ENCODE measurements at regions not wholly inside any gene's neighbourhood (a gene's known extent, or its start where the extent isn't known, plus 50 kb on each side); places are given as distances from the start of the nearest gene placed in this dataset.
A peak's percentile ranks its signal among the peaks of the same experiment; 100 is the strongest.

DNA sequence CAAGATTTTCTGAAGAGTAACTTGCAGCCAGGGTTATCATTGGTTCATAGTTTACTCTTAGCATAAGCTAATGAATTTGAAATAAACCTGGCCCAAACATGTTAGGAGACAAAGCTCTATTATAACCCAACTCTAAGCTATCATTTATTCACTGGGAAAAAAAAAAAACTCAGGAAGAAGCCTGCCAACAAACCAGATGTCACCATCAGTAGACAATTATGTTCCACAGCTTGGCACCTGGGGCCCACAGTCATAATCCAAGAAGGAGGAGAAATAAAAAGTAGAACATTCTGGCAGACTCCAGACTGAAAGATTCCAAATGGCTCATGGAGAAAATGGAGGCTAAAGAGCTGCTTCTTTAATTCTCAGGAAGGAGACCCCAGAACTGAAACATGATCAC is 100.0 kb upstream of the CNR1 start:
- no peaks in the 10 kb centered on the region for H3K79me1 ChIP-seq (replicated peaks; ENCODE audit: low read length, poor library complexity, severe bottlenecking)
- H3K18ac ChIP-seq (ENCODE audit: low read depth in 1 of 2, low read length in 2 of 2), result no peak overlapping the region
- no peak for DNase-seq
- no peak overlapping the region for H2BK120ac ChIP-seq (ENCODE audit: low read depth, low read length)
- no peak overlapping the region for H2BK5ac ChIP-seq (ENCODE audit: low read depth, low read length, poor library complexity, severe bottlenecking)
- no peak overlapping the region for H2BK15ac ChIP-seq (ENCODE audit: low read depth, poor library complexity, severe bottlenecking)
- H3K9me3 ChIP-seq (ENCODE audit: control insufficient read depth, low read length), result no peaks in the 10 kb centered on the region
- H4K8ac ChIP-seq (ENCODE audit: low read length), result no peak overlapping the region
- H3K4ac ChIP-seq (ENCODE audit: low read depth in 1 of 2, low read length in 2 of 2), result no peak overlapping the region
- H3K4me3 ChIP-seq (ENCODE audit: insufficient read depth in 1 of 2, low read depth in 1 of 2, low read length in 2 of 2), result no peak overlapping the region
- H2AFZ ChIP-seq (ENCODE audit: low read depth, low read length), result no peak overlapping the region
- H3K4me1 ChIP-seq (ENCODE audit: control insufficient read depth, insufficient read depth, low read depth, low read length), result no peaks in the 10 kb centered on the region
- H3K9ac ChIP-seq (ENCODE audit: low read length), result no peak overlapping the region
- no peak overlapping the region for H3K14ac ChIP-seq (ENCODE audit: low read length in 2 of 2)
- H3K27ac ChIP-seq (ENCODE audit: low read length, poor library complexity, severe bottlenecking), result no peak overlapping the region
- H3K4me2 ChIP-seq (ENCODE audit: low read length, poor library complexity, severe bottlenecking), result no peak overlapping the region
- no peaks in the 10 kb centered on the region for H3K36me3 ChIP-seq (ENCODE audit: control insufficient read depth in 1 of 2, insufficient read depth in 2 of 2, low read depth in 1 of 2, low read length in 2 of 2)
- H4K91ac ChIP-seq (ENCODE audit: low read length), result no peak overlapping the region
- no peak overlapping the region for H2BK12ac ChIP-seq (ENCODE audit: low read length in 2 of 2)
- peaks cover 0 to 3% of the 10 kb centered on the region in 2 experiments for H3K27me3 ChIP-seq (ENCODE audit: control insufficient read depth in 1 of 2, insufficient read depth in 1 of 2, low read length in 2 of 2)
- no peak overlapping the region for H3K23ac ChIP-seq (ENCODE audit: low read length in 2 of 2)
- H2AK5ac ChIP-seq (ENCODE audit: low read length, severe bottlenecking), result no peak overlapping the region

DNA sequence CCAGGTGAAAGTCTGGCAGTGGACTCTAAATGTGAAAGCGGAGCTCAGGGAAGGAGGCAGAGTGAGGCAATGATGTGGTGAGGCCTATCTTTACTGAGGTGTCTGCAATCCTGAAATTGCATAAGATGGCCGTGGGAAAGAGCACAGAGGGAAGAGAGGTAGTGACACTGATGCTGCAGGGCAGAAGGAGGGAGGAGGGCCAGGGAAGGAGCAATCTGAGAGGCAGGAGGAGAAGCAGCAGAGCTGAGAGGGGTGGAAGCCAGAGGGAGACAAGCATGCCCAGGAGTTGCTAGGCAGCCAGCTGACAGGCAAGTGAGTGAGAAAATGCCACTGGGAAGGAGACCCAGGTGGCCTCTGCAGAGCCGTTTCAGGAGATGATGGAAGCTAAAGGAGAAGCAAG is 97.4 kb upstream of the CNR1 start:
- H3K4me1 ChIP-seq (ENCODE audit: control insufficient read depth, insufficient read depth, low read depth, low read length), result no peaks in the 10 kb centered on the region
- H3K27me3 ChIP-seq (ENCODE audit: control insufficient read depth in 1 of 2, insufficient read depth in 1 of 2, low read length in 2 of 2), result peaks cover 0 to 1% of the 10 kb centered on the region in 2 experiments
- no peaks in the 10 kb centered on the region for H3K36me3 ChIP-seq (ENCODE audit: control insufficient read depth in 1 of 2, insufficient read depth in 2 of 2, low read depth in 1 of 2, low read length in 2 of 2)
- no peak overlapping the region for H3K14ac ChIP-seq (ENCODE audit: low read length in 2 of 2)
- no peak overlapping the region for H2BK12ac ChIP-seq (ENCODE audit: low read length in 2 of 2)
- H3K79me1 ChIP-seq (replicated peaks; ENCODE audit: low read length, poor library complexity, severe bottlenecking), result no peaks in the 10 kb centered on the region
- no peak overlapping the region for H2AK5ac ChIP-seq (ENCODE audit: low read length, severe bottlenecking)
- no peak overlapping the region for H2BK15ac ChIP-seq (ENCODE audit: low read depth, poor library complexity, severe bottlenecking)
- no peak overlapping the region for H3K4me2 ChIP-seq (ENCODE audit: low read length, poor library complexity, severe bottlenecking)
- no peak overlapping the region for H4K91ac ChIP-seq (ENCODE audit: low read length)
- H3K9me3 ChIP-seq (ENCODE audit: control insufficient read depth, low read length), result no peaks in the 10 kb centered on the region
- no peak overlapping the region for H2BK5ac ChIP-seq (ENCODE audit: low read depth, low read length, poor library complexity, severe bottlenecking)
- H3K27ac ChIP-seq (ENCODE audit: low read length, poor library complexity, severe bottlenecking), result no peak overlapping the region
- WGBS, result 63% methylated on average over 3 of the region's 3 CpGs
- H3K4me3 ChIP-seq (ENCODE audit: insufficient read depth in 1 of 2, low read depth in 1 of 2, low read length in 2 of 2), result no peak overlapping the region
- H4K8ac ChIP-seq (ENCODE audit: low read length), result no peak overlapping the region
- no peak overlapping the region for H3K4ac ChIP-seq (ENCODE audit: low read depth in 1 of 2, low read length in 2 of 2)
- no peak overlapping the region for H3K18ac ChIP-seq (ENCODE audit: low read depth in 1 of 2, low read length in 2 of 2)
- no peak overlapping the region for H2AFZ ChIP-seq (ENCODE audit: low read depth, low read length)
- DNase-seq, result no peak
- no peak overlapping the region for H3K23ac ChIP-seq (ENCODE audit: low read length in 2 of 2)
- H3K9ac ChIP-seq (ENCODE audit: low read length), result no peak overlapping the region
- no peak overlapping the region for H2BK120ac ChIP-seq (ENCODE audit: low read depth, low read length)

GRCh38 chr6:88262332-88262731 is 96.2 kb upstream of the CNR1 start:
- no peak for DNase-seq
- H3K36me3 ChIP-seq (ENCODE audit: control insufficient read depth in 1 of 2, insufficient read depth in 2 of 2, low read depth in 1 of 2, low read length in 2 of 2), result no peaks in the 10 kb centered on the region
- no peak overlapping the region for H4K91ac ChIP-seq (ENCODE audit: low read length)
- H3K14ac ChIP-seq (ENCODE audit: low read length in 2 of 2), result no peak overlapping the region
- H2BK5ac ChIP-seq (ENCODE audit: low read depth, low read length, poor library complexity, severe bottlenecking), result no peak overlapping the region
- no peak overlapping the region for H3K4ac ChIP-seq (ENCODE audit: low read depth in 1 of 2, low read length in 2 of 2)
- no peak overlapping the region for H3K27ac ChIP-seq (ENCODE audit: low read length, poor library complexity, severe bottlenecking)
- H2AK5ac ChIP-seq (ENCODE audit: low read length, severe bottlenecking), result no peak overlapping the region
- H2BK12ac ChIP-seq (ENCODE audit: low read length in 2 of 2), result no peak overlapping the region
- no peak overlapping the region for H3K18ac ChIP-seq (ENCODE audit: low read depth in 1 of 2, low read length in 2 of 2)
- no peak overlapping the region for H3K4me3 ChIP-seq (ENCODE audit: insufficient read depth in 1 of 2, low read depth in 1 of 2, low read length in 2 of 2)
- no peak overlapping the region for H2BK15ac ChIP-seq (ENCODE audit: low read depth, poor library complexity, severe bottlenecking)
- no peaks in the 10 kb centered on the region for H3K4me1 ChIP-seq (ENCODE audit: control insufficient read depth, insufficient read depth, low read depth, low read length)
- 89% methylated on average over 4 of the region's 6 CpGs for WGBS
- H3K9me3 ChIP-seq (ENCODE audit: control insufficient read depth, low read length), result no peaks in the 10 kb centered on the region
- H4K8ac ChIP-seq (ENCODE audit: low read length), result no peak overlapping the region
- no peak overlapping the region for H3K23ac ChIP-seq (ENCODE audit: low read length in 2 of 2)
- no peaks in the 10 kb centered on the region for H3K79me1 ChIP-seq (replicated peaks; ENCODE audit: low read length, poor library complexity, severe bottlenecking)
- no peak overlapping the region for H3K4me2 ChIP-seq (ENCODE audit: low read length, poor library complexity, severe bottlenecking)
- no peaks in the 10 kb centered on the region for H3K27me3 ChIP-seq (ENCODE audit: control insufficient read depth in 1 of 2, insufficient read depth in 1 of 2, low read length in 2 of 2)
- H3K9ac ChIP-seq (ENCODE audit: low read length), result no peak overlapping the region
- no peak overlapping the region for H2AFZ ChIP-seq (ENCODE audit: low read depth, low read length)
- no peak overlapping the region for H2BK120ac ChIP-seq (ENCODE audit: low read depth, low read length)

GRCh38 chr6:88251301-88251700 is 85.2 kb upstream of the CNR1 start:
- no peak overlapping the region for H2AFZ ChIP-seq (ENCODE audit: low read depth, low read length)
- H3K27ac ChIP-seq (ENCODE audit: low read length, poor library complexity, severe bottlenecking), result no peak overlapping the region
- no peak overlapping the region for H3K9ac ChIP-seq (ENCODE audit: low read length)
- no peak overlapping the region for H2AK5ac ChIP-seq (ENCODE audit: low read length, severe bottlenecking)
- H3K79me1 ChIP-seq (replicated peaks; ENCODE audit: low read length, poor library complexity, severe bottlenecking), result no peaks in the 10 kb centered on the region
- no peak overlapping the region for H4K8ac ChIP-seq (ENCODE audit: low read length)
- H3K23ac ChIP-seq (ENCODE audit: low read length in 2 of 2), result no peak overlapping the region
- WGBS, result 74% methylated on average over 5 of the region's 7 CpGs
- no peak overlapping the region for H2BK12ac ChIP-seq (ENCODE audit: low read length in 2 of 2)
- no peak overlapping the region for H2BK120ac ChIP-seq (ENCODE audit: low read depth, low read length)
- no peak overlapping the region for H3K4me2 ChIP-seq (ENCODE audit: low read length, poor library complexity, severe bottlenecking)
- no peak overlapping the region for H2BK5ac ChIP-seq (ENCODE audit: low read depth, low read length, poor library complexity, severe bottlenecking)
- H3K14ac ChIP-seq (ENCODE audit: low read length in 2 of 2), result no peak overlapping the region
- no peaks in the 10 kb centered on the region for H3K36me3 ChIP-seq (ENCODE audit: control insufficient read depth in 1 of 2, insufficient read depth in 2 of 2, low read depth in 1 of 2, low read length in 2 of 2)
- H3K9me3 ChIP-seq (ENCODE audit: control insufficient read depth, low read length), result peaks cover 9% of the 10 kb centered on the region
- H3K4me1 ChIP-seq (ENCODE audit: control insufficient read depth, insufficient read depth, low read depth, low read length), result no peaks in the 10 kb centered on the region
- no peak overlapping the region for H3K18ac ChIP-seq (ENCODE audit: low read depth in 1 of 2, low read length in 2 of 2)
- no peaks in the 10 kb centered on the region for H3K27me3 ChIP-seq (ENCODE audit: control insufficient read depth in 1 of 2, insufficient read depth in 1 of 2, low read length in 2 of 2)
- DNase-seq, result no peak
- H2BK15ac ChIP-seq (ENCODE audit: low read depth, poor library complexity, severe bottlenecking), result no peak overlapping the region
- H3K4ac ChIP-seq (ENCODE audit: low read depth in 1 of 2, low read length in 2 of 2), result no peak overlapping the region
- H3K4me3 ChIP-seq (ENCODE audit: insufficient read depth in 1 of 2, low read depth in 1 of 2, low read length in 2 of 2), result no peak overlapping the region
- H4K91ac ChIP-seq (ENCODE audit: low read length), result peak overlapping the region; percentile 65

Data from mesenchymal stem cell (in vitro differentiated cells and primary cell).